Spleen (tissue), 11 donors: ENCODE measurements at regions not wholly inside any gene's neighbourhood (a gene's known extent, or its start where the extent isn't known, plus 50 kb on each side); places are given as distances from the start of the nearest gene placed in this dataset.

Source experiments
- DNase-seq: peaks from one replicate; pipeline ENCODE4 v3.0.0-alpha.2; 2020
- H3K27ac ChIP-seq, 8 donors: fragments of 200-600 bp; sonication (generic) in 7 of 8; 1 replicate in 4 of 8; 2 replicates in 4 of 8; pipeline versions ENCODE4 v1.5.0 to v1.8.0; 2016 to 2021; ENCODE audit warnings: inconsistent platforms in 4 of 8, mild to moderate bottlenecking in 4 of 8, moderate library complexity in 1 of 8
- H3K27me3 ChIP-seq, 7 donors: fragments of 200-600 bp; sonication (generic) in 6 of 7; replicated peaks in 1 of 7; 1 replicate in 4 of 7; 2 replicates in 3 of 7; pipeline versions ENCODE4 v1.5.0 to v1.8.0; 2016 to 2021; ENCODE audit warnings: inconsistent platforms in 3 of 7, mild to moderate bottlenecking in 1 of 7
- H3K36me3 ChIP-seq, 6 donors: fragments of 200-600 bp; sonication (generic) in 5 of 6; 1 replicate in 4 of 6; 2 replicates in 2 of 6; pipeline versions ENCODE4 v1.5.0 to v1.8.0; 2016 to 2021; ENCODE audit warnings: inconsistent platforms in 2 of 6
- H3K4me1 ChIP-seq, 6 donors: fragments of 200-600 bp; sonication (generic) in 5 of 6; 1 replicate in 3 of 6; 2 replicates in 3 of 6; pipeline versions ENCODE4 v1.5.0 to v1.8.0; 2016 to 2021; ENCODE audit warnings: inconsistent platforms in 3 of 6
- H3K4me3 ChIP-seq, 8 donors: fragments of 200-600 bp; sonication (generic) in 7 of 8; 1 replicate in 4 of 8; 2 replicates in 4 of 8; pipeline versions ENCODE4 v1.5.0 to v1.8.0; 2016 to 2021; ENCODE audit warnings: inconsistent platforms in 4 of 8, mild to moderate bottlenecking in 4 of 8, moderate library complexity in 2 of 8
- H3K9me3 ChIP-seq, 8 donors: fragments of 200-600 bp; sonication (generic) in 7 of 8; 1 replicate in 4 of 8; 2 replicates in 4 of 8; pipeline versions ENCODE4 v1.5.0 to v1.8.0; 2016 to 2021; ENCODE audit warnings: inconsistent platforms in 4 of 8
- POLR2A ChIP-seq, 3 donors: fragments of 450-650 bp; IDR thresholded peaks; one replicate each; pipeline ENCODE4 v1.5.1; 2017; ENCODE audit warnings: antibody characterized with exemption in 3 of 3, mild to moderate bottlenecking in 1 of 3
- POLR2AphosphoS5 ChIP-seq, 3 donors: sonication (generic); formaldehyde crosslinking; IDR thresholded peaks; one replicate each; pipeline ENCODE4 v1.5.1; 2017; ENCODE audit warnings: antibody characterized with exemption in 3 of 3
- WGBS, 5 donors: extraction: QIAGEN DNeasy Blood & Tissue Kit in 3 of 5; methylation state at CpG; one replicate each; pipeline versions ENCODE4 v1.1.5 to v1.1.7; 2013 to 2018; 5-methylcytosine and 5-hydroxymethylcytosine counted together
- intact Hi-C: fragments of 100-400 bp; cut with DNase I; formaldehyde crosslinking; loops from one replicate; pipeline ENCODE4 v1.15.0; 2023; ENCODE audit warnings: low total_unique reads
- TF ChIP-seq, protein P1 (sequence below), 11 experiments: fragments of 200-600 bp in 7 of 11; fragments of 450-650 bp in 4 of 11; sonication (generic) in 4 of 11; IDR thresholded peaks in 8 of 11; conservative IDR thresholded peaks in 3 of 11; 1 replicate in 7 of 11; 2 replicates in 4 of 11; pipeline versions ENCODE4 v1.4.0 to v1.8.0; 2016 to 2021; ENCODE audit warnings: antibody characterized with exemption in 11 of 11, inconsistent platforms in 4 of 11, mild to moderate bottlenecking in 1 of 11
- donor health status: healthy with polysubstance abuse.
- donor health status: DM: no; HTN: no; CAD: no; lungs with moderate emphysema.
- donor health status: DM: no; HTN: no; CAD: no.
- donor health status: Bipolar disorder and iron deficiency.
- donor health status: healthy.
- donor health status: DM: no; HTN: no; CAD: no.
- donor health status: DM: yes; HTN: yes; CAD: no.

GRCh38 chr16:87007907-87008306 is 309.3 kb downstream of the C16orf95 start:
- Histone ChIP-seq H3K27me3 (peaks cover 0 to 30% (median 0%) of the 10 kb centered on the region in 7 donors), H3K4me1 (no peaks in the 10 kb centered on the region), H3K9me3 (peaks cover 0 to 22% (median 7%) of the 10 kb centered on the region in 8 donors), H3K27ac (no peak overlapping the region), H3K4me3 (no peak overlapping the region), H3K36me3 (no peaks in the 10 kb centered on the region)
- TF ChIP-seq POLR2A (IDR thresholded peaks at IDR 0.05), result no peak
- no peak for TF ChIP-seq POLR2AphosphoS5 (IDR thresholded peaks at IDR 0.05)
- TF ChIP-seq, protein P1, sequence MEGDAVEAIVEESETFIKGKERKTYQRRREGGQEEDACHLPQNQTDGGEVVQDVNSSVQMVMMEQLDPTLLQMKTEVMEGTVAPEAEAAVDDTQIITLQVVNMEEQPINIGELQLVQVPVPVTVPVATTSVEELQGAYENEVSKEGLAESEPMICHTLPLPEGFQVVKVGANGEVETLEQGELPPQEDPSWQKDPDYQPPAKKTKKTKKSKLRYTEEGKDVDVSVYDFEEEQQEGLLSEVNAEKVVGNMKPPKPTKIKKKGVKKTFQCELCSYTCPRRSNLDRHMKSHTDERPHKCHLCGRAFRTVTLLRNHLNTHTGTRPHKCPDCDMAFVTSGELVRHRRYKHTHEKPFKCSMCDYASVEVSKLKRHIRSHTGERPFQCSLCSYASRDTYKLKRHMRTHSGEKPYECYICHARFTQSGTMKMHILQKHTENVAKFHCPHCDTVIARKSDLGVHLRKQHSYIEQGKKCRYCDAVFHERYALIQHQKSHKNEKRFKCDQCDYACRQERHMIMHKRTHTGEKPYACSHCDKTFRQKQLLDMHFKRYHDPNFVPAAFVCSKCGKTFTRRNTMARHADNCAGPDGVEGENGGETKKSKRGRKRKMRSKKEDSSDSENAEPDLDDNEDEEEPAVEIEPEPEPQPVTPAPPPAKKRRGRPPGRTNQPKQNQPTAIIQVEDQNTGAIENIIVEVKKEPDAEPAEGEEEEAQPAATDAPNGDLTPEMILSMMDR (IDR thresholded peaks at IDR 0.05 in 8 of 11, conservative IDR thresholded peaks at IDR 0.05 in 3 of 11), result no peak
- DNase-seq, result no peak
- intact Hi-C loops, result no loop called here
- WGBS, 5 donors, result 81 to 100% (median 91%) methylated on average over 1 to 10 of the region's 10 CpGs

DNA sequence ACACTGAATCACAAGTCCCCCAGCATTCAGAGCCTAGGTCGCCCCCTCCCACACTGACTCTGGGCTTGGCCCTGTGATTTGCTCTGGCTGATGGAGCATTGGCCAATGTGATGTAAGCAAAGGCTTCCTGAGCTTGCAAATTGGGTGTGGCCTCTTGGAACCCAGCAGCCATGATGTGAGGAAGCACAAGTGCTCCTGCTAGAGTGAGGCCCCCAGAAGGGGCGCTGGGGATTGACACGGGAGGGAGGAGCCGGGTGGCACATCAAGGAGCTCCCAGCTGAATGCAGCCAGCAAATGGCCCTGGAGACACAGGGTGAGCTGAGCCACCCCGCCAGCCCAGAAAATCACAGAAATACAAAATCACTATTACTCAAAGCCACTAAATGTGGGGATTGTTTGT is 308.5 kb downstream of the C16orf95 start:
- WGBS, 5 donors, result 88 to 98% (median 94%) methylated on average over 4 to 5 of the region's 5 CpGs
- intact Hi-C loops, result no loop called here
- DNase-seq, result no peak
- Histone ChIP-seq H3K27ac (no peak overlapping the region), H3K27me3 (peaks cover 0 to 30% (median 0%) of the 10 kb centered on the region in 7 donors), H3K36me3 (no peaks in the 10 kb centered on the region), H3K4me1 (no peaks in the 10 kb centered on the region), H3K4me3 (no peak overlapping the region), H3K9me3 (peaks cover 0 to 22% (median 7%) of the 10 kb centered on the region in 8 donors)
- TF ChIP-seq POLR2A (IDR thresholded peaks at IDR 0.05) (no peak), POLR2AphosphoS5 (IDR thresholded peaks at IDR 0.05) (no peak)
- TF ChIP-seq, protein P1 (IDR thresholded peaks at IDR 0.05 in 8 of 11, conservative IDR thresholded peaks at IDR 0.05 in 3 of 11), result no peak

GRCh38 chr16:87012954-87013938 is 303.9 kb downstream of the C16orf95 start:
- TF ChIP-seq, protein P1 (IDR thresholded peaks at IDR 0.05 in 8 of 11, conservative IDR thresholded peaks at IDR 0.05 in 3 of 11), result no peak
- TF ChIP-seq POLR2A (IDR thresholded peaks at IDR 0.05), result no peak
- TF ChIP-seq POLR2AphosphoS5 (IDR thresholded peaks at IDR 0.05), result no peak
- Histone ChIP-seq H3K4me1 (peaks cover 0 to 11% (median 0%) of the 10 kb centered on the region in 6 donors), H3K27me3 (peaks cover 0 to 44% (median 7%) of the 10 kb centered on the region in 7 donors), H3K4me3 (no peak overlapping the region), H3K27ac (no peak overlapping the region), H3K36me3 (no peaks in the 10 kb centered on the region), H3K9me3 (peaks cover 0 to 11% (median 4%) of the 10 kb centered on the region in 8 donors)
- intact Hi-C loops, result no loop called here
- 67 to 87% (median 84%) methylated on average over 27 to 37 of the region's 37 CpGs for WGBS, 5 donors
- DNase-seq, result no peak

DNA sequence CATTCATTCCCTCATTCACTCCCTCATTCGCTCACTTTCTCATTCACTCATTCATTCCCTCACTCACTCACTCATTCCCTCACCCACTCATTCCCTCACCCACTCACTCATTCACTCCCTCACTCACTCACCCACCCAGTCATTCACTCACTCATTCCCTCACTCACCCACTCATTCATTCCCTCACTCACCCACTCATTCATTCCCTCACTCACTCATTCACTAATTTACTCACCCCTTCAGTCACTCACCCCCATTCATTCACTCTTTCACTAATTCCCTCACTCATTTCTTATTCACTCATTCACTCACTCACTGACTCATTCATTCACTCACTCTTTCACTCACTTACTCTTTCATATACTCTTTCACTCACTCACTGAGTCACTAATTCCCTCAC is 303.1 kb downstream of the C16orf95 start:
- H3K36me3 ChIP-seq, result no peaks in the 10 kb centered on the region
- H3K9me3 ChIP-seq, result peaks cover 0 to 3% (median 0%) of the 10 kb centered on the region in 8 donors
- H3K27ac ChIP-seq, result peak overlapping the region in 1 of 8 donors; percentile 79
- intact Hi-C loops, result no loop called here
- no peak for DNase-seq
- TF ChIP-seq, protein P1 (IDR thresholded peaks at IDR 0.05 in 8 of 11, conservative IDR thresholded peaks at IDR 0.05 in 3 of 11), result no peak
- TF ChIP-seq POLR2A (IDR thresholded peaks at IDR 0.05) (no peak), POLR2AphosphoS5 (IDR thresholded peaks at IDR 0.05) (no peak)
- H3K27me3 ChIP-seq, result peaks cover 0 to 42% (median 7%) of the 10 kb centered on the region in 7 donors
- 86 to 100% (median 95%) methylated on average over 1 of the region's 1 CpG for WGBS, 5 donors
- peaks cover 0 to 11% (median 0%) of the 10 kb centered on the region in 6 donors for H3K4me1 ChIP-seq
- H3K4me3 ChIP-seq, result no peak overlapping the region
